Urinary bladder (tissue), 3 donors: ENCODE measurements at regions not wholly inside any gene's neighbourhood (a gene's known extent, or its start where the extent isn't known, plus 50 kb on each side); places are given as distances from the start of the nearest gene placed in this dataset.

ENCODE experiments used
- DNase-seq: peaks from one replicate; pipeline ENCODE4 v3.0.0-alpha.2; 2015; ENCODE audit errors: extremely low spot score
- H3K27ac ChIP-seq: one replicate; pipeline ENCODE4 v1.5.1; 2013; ENCODE audit warnings: low read depth, mild to moderate bottlenecking, moderate library complexity
- H3K36me3 ChIP-seq: one replicate; pipeline ENCODE4 v1.6.1; 2013; ENCODE audit warnings: mild to moderate bottlenecking, moderate library complexity; ENCODE audit not compliant: insufficient read depth
- H3K4me1 ChIP-seq: one replicate; pipeline ENCODE4 v1.6.1; 2013; ENCODE audit warnings: mild to moderate bottlenecking, moderate library complexity; ENCODE audit not compliant: insufficient read depth
- H3K4me3 ChIP-seq: one replicate; pipeline ENCODE4 v1.5.1; 2013; ENCODE audit warnings: low read depth, low read length
- WGBS: extraction: QIAGEN DNeasy Blood & Tissue Kit; methylation state at CpG from one replicate; pipeline ENCODE4 v1.1.7; 2013; 5-methylcytosine and 5-hydroxymethylcytosine counted together
- donor health status: healthy with polysubstance abuse.
- donor health status: healthy.

- H3K4me1 ChIP-seq = no peaks in the 10 kb centered on the region
- no peak overlapping the region for H3K4me3 ChIP-seq
- no peaks in the 10 kb centered on the region for H3K36me3 ChIP-seq
- 84% methylated on average over 6 of the region's 6 CpGs for WGBS
- no peak for DNase-seq
- H3K27ac ChIP-seq = no peak overlapping the region
These were observed 274.3 kb downstream of the QKI start for GRCh38 chr6:163688739-163689362.

DNA sequence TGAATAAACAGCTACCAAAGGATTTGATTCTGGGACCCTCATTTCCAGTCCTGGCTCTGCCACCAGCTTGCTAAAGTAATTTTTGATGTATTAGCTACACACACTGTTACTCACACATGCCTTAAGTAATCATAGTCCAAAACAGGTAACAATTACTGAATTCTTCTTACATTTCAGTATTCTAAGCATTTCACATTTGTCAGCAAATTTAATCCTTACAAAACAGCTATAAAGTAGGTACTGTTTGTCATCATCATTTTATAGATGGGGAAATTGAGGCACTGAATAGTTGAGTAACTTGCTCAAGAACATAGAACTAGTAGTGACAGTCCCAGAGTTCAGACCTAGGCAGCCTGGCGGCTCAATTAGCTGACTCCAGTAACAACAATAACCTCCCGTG is 272.6 kb downstream of the QKI start:
- Histone ChIP-seq H3K4me3 (no peak overlapping the region), H3K4me1 (no peaks in the 10 kb centered on the region), H3K27ac (no peak overlapping the region), H3K36me3 (no peaks in the 10 kb centered on the region)
- no peak for DNase-seq
- WGBS = 92% methylated on average over 2 of the region's 2 CpGs

DNA sequence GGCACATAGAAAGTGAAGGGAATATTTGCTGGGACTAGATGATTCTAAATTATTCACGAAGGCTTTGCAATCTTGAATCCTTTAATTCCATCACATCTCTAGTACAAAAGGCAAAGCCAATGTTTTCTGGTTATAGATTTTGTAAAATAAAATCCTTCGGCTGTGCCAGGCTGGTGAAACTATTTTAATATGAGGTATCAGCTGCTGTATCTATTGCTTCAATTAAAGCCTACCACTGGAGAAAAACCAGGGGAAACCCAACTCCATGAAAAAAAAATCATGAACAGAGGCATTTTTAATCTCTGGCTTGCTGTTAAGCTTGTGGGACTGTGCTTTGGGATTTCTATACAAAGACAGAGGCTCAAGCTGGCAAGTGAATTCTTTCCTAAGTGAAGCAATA is 271.8 kb downstream of the QKI start:
- 84% methylated on average over 2 of the region's 2 CpGs for WGBS
- no peak for DNase-seq
- no peaks in the 10 kb centered on the region for H3K4me1 ChIP-seq
- no peaks in the 10 kb centered on the region for H3K36me3 ChIP-seq
- no peak overlapping the region for H3K4me3 ChIP-seq
- H3K27ac ChIP-seq = no peak overlapping the region

DNA sequence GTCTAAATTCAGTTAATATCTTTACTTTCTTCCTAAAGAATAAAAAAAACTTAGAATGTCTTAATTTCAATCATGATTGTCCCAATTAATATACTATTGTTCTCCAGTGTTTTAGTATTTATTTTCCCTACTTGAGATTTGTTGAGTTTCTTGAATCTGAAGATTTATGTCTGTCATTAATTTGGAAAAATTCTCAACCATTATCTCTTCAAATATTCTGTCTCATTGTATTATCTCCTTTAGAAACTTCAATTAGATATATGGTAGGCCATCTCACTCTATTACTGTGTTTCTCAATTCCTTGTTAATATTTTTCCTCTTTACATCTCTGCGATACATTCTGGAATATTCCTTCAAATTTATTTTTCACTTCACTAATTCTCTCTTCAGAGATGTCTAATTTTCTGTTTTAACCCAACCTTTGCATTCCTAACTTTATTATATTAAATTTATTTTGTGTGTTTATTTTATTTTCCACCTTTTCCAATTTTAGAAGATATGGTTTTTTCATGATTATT is 268.6 kb downstream of the QKI start:
- Histone ChIP-seq H3K27ac (no peak overlapping the region), H3K4me3 (no peak overlapping the region), H3K36me3 (no peaks in the 10 kb centered on the region), H3K4me1 (no peaks in the 10 kb centered on the region)
- WGBS = 98% methylated on average over 1 of the region's 1 CpG
- DNase-seq = no peak

DNA sequence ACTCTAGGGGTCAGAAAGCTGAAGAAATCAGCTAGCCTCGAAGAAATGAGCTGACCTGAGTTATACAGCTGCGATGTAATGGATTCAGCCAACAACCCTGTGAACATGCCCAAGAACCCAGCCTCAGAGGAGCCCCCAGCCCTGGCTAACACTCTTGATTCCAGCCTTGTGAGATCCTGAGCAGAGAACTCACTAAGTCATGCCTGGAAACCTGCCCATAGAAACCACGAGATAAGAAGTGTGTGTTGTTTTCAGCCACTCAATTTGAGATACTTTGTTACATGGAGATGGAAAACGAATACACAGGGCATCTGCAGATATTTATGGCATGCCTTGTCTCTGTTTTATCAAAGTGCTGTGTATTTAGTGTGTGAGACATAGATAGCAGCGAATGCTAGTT is 265.2 kb downstream of the QKI start:
- H3K4me3 ChIP-seq = no peak overlapping the region
- 36% methylated on average over 5 of the region's 5 CpGs for WGBS
- no peaks in the 10 kb centered on the region for H3K4me1 ChIP-seq
- H3K36me3 ChIP-seq = no peaks in the 10 kb centered on the region
- no peak for DNase-seq
- H3K27ac ChIP-seq = no peak overlapping the region

GRCh38 chr6:163679012-163679660 is 264.6 kb downstream of the QKI start:
- no peak for DNase-seq
- no peak overlapping the region for H3K4me3 ChIP-seq
- H3K27ac ChIP-seq = no peak overlapping the region
- no peaks in the 10 kb centered on the region for H3K4me1 ChIP-seq
- 93% methylated on average over 3 of the region's 3 CpGs for WGBS
- no peaks in the 10 kb centered on the region for H3K36me3 ChIP-seq

DNA sequence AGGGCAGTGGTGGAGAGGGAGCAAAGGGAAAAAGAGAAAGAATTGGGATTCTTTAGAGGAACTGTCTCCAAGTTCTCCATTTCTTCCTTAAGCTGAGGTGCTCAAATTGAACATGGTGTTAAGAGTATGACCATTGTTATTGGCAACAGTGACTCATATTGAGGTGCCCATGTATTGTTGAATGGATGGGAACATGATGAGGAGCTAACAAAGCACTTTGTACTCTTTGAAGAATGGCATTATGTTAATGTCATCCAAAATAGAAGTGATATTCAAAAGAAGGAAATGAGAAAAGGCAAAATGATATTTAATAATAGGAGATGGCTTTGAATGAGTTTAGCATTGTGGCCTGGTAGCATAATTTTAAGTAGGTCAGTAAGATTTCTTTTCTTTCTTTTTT is 261.1 kb downstream of the QKI start:
- H3K36me3 ChIP-seq = no peaks in the 10 kb centered on the region
- no peak for DNase-seq
- H3K4me3 ChIP-seq = no peak overlapping the region
- H3K27ac ChIP-seq = no peak overlapping the region
- no peaks in the 10 kb centered on the region for H3K4me1 ChIP-seq

GRCh38 chr6:163672710-163673109 is 258.2 kb downstream of the QKI start:
- Histone ChIP-seq H3K4me3 (no peak overlapping the region), H3K4me1 (no peaks in the 10 kb centered on the region), H3K36me3 (no peaks in the 10 kb centered on the region), H3K27ac (no peak overlapping the region)
- DNase-seq = no peak
- 61% methylated on average over 3 of the region's 3 CpGs for WGBS

GRCh38 chr6:163671791-163672190 is 257.3 kb downstream of the QKI start:
- no peak for DNase-seq
- H3K4me3 ChIP-seq = no peak overlapping the region
- no peaks in the 10 kb centered on the region for H3K36me3 ChIP-seq
- no peaks in the 10 kb centered on the region for H3K4me1 ChIP-seq
- no peak overlapping the region for H3K27ac ChIP-seq
- WGBS = 94% methylated on average over 25 of the region's 25 CpGs

GRCh38 chr6:163671355-163671754 is 256.8 kb downstream of the QKI start:
- no peak overlapping the region for H3K27ac ChIP-seq
- no peak overlapping the region for H3K4me3 ChIP-seq
- H3K36me3 ChIP-seq = no peaks in the 10 kb centered on the region
- WGBS = 92% methylated on average over 19 of the region's 19 CpGs
- no peaks in the 10 kb centered on the region for H3K4me1 ChIP-seq
- DNase-seq = no peak

DNA sequence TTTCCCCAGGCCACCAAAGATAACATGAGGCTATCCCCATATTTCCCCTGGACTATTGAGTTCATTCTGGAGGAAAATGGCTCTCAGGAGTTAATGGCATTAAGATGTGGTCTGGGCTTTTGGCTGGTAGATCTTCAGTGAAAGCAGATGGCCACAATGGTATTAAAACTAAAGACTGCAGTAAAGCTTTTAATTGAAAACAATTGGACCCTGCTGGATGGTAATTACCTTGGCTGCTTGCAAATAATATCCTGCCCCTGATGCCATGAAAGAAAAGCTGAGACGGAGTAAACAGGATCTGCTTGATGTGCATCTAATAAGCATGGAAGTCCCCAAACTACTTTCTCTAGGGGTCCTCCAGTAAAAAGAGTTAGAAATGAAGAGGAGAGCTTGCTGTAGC is 255.8 kb downstream of the QKI start:
- H3K4me3 ChIP-seq = no peak overlapping the region
- H3K27ac ChIP-seq = no peak overlapping the region
- 80% methylated on average over 1 of the region's 1 CpG for WGBS
- no peaks in the 10 kb centered on the region for H3K4me1 ChIP-seq
- H3K36me3 ChIP-seq = no peaks in the 10 kb centered on the region
- DNase-seq = no peak

DNA sequence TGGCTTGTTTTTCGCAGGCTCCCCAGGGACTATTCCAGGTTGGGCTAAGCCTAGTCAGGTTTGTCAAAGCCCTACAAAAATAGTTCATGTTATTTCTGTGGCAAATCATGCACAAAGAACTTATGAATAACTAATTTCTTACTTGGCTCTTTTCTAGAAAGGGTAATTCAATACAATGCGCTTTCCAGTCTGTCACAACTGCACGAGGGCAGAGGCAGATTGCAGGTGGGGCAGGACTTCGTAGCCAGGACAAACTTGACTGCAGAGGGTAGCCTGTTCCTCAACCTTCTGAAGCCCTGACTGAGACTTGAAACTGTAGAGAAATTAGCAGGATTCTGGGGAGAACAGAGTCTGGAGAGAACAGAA is 253.5 kb downstream of the QKI start:
- no peaks in the 10 kb centered on the region for H3K36me3 ChIP-seq
- 66% methylated on average over 4 of the region's 4 CpGs for WGBS
- H3K4me1 ChIP-seq = no peaks in the 10 kb centered on the region
- no peak for DNase-seq
- no peak overlapping the region for H3K4me3 ChIP-seq
- no peak overlapping the region for H3K27ac ChIP-seq

GRCh38 chr6:163667372-163668060 is 253.0 kb downstream of the QKI start:
- H3K27ac ChIP-seq = no peak overlapping the region
- no peak for DNase-seq
- no peaks in the 10 kb centered on the region for H3K4me1 ChIP-seq
- WGBS = 56% methylated on average over 13 of the region's 13 CpGs
- H3K4me3 ChIP-seq = no peak overlapping the region
- no peaks in the 10 kb centered on the region for H3K36me3 ChIP-seq

DNA sequence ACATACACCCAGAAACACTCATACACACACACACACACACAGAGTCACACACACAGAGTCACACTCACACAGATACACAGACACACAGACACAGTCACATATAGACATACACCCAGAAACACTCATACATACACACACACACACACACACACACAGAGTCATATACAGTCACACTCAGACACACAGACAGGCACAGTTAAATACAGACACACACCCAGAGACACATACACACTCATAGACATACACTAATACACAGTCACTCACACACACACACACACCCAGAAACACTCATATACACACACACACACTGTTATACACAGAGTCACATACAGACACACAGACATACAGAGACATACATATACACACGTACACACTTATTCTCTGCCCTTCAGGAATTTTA is 250.9 kb downstream of the QKI start:
- no peaks in the 10 kb centered on the region for H3K4me1 ChIP-seq
- 91% methylated on average over 1 of the region's 1 CpG for WGBS
- no peak overlapping the region for H3K4me3 ChIP-seq
- no peak for DNase-seq
- no peaks in the 10 kb centered on the region for H3K36me3 ChIP-seq
- H3K27ac ChIP-seq = no peak overlapping the region
